ENCODE measurements at regions not wholly inside any gene's neighbourhood (a gene's known extent, or its start where the extent isn't known, plus 50 kb on each side); places are given as distances from the start of the nearest gene placed in this dataset.

DNA sequence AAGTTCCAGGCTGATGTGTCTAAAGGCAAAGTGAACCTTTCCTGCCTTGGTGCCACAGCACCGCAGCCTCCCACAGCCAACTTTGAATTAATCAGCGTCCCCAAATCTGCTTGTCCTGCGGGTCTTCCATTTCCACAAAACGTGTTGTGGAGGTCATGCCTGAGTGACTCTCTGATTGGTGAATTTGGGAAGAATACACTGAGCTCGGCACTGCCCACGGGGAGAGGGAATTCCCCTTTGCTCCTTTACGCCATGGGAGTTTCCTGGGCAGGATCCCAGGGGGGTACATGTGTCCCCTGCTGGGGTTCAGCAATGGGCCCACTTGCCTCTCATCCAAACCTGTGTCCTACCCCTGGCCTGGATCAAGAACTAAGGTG, 90.4 kb downstream of the LHX2 start:
- TF ChIP-seq, protein P1, sequence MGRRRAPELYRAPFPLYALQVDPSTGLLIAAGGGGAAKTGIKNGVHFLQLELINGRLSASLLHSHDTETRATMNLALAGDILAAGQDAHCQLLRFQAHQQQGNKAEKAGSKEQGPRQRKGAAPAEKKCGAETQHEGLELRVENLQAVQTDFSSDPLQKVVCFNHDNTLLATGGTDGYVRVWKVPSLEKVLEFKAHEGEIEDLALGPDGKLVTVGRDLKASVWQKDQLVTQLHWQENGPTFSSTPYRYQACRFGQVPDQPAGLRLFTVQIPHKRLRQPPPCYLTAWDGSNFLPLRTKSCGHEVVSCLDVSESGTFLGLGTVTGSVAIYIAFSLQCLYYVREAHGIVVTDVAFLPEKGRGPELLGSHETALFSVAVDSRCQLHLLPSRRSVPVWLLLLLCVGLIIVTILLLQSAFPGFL (CRISPR knock-in tag; IDR thresholded peaks at IDR 0.05; ENCODE audit: borderline replicate concordance) = no peak
- TF ChIP-seq JUN (CRISPR knock-in tag; IDR thresholded peaks at IDR 0.05) (no peak), JAZF1 (CRISPR knock-in tag; IDR thresholded peaks at IDR 0.05) (no peak), TCF7 (CRISPR knock-in tag; IDR thresholded peaks at IDR 0.05; ENCODE audit: low read depth) (no peak), FOXJ3 (CRISPR knock-in tag; IDR thresholded peaks at IDR 0.05; ENCODE audit: borderline replicate concordance) (no peak), ZNF121 (CRISPR knock-in tag; IDR thresholded peaks at IDR 0.05) (no peak), ATF1 (CRISPR knock-in tag; IDR thresholded peaks at IDR 0.05) (no peak)
- TF ChIP-seq, protein P2, sequence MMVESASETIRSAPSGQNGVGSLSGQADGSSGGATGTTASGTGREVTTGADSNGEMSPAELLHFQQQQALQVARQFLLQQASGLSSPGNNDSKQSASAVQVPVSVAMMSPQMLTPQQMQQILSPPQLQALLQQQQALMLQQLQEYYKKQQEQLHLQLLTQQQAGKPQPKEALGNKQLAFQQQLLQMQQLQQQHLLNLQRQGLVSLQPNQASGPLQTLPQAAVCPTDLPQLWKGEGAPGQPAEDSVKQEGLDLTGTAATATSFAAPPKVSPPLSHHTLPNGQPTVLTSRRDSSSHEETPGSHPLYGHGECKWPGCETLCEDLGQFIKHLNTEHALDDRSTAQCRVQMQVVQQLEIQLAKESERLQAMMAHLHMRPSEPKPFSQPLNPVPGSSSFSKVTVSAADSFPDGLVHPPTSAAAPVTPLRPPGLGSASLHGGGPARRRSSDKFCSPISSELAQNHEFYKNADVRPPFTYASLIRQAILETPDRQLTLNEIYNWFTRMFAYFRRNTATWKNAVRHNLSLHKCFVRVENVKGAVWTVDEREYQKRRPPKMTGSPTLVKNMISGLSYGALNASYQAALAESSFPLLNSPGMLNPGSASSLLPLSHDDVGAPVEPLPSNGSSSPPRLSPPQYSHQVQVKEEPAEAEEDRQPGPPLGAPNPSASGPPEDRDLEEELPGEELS (CRISPR knock-in tag; IDR thresholded peaks at IDR 0.05) = no peak
- TF ChIP-seq, protein P3, sequence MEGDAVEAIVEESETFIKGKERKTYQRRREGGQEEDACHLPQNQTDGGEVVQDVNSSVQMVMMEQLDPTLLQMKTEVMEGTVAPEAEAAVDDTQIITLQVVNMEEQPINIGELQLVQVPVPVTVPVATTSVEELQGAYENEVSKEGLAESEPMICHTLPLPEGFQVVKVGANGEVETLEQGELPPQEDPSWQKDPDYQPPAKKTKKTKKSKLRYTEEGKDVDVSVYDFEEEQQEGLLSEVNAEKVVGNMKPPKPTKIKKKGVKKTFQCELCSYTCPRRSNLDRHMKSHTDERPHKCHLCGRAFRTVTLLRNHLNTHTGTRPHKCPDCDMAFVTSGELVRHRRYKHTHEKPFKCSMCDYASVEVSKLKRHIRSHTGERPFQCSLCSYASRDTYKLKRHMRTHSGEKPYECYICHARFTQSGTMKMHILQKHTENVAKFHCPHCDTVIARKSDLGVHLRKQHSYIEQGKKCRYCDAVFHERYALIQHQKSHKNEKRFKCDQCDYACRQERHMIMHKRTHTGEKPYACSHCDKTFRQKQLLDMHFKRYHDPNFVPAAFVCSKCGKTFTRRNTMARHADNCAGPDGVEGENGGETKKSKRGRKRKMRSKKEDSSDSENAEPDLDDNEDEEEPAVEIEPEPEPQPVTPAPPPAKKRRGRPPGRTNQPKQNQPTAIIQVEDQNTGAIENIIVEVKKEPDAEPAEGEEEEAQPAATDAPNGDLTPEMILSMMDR (IDR thresholded peaks at IDR 0.05) = no peak
- TF ChIP-seq, protein P4, sequence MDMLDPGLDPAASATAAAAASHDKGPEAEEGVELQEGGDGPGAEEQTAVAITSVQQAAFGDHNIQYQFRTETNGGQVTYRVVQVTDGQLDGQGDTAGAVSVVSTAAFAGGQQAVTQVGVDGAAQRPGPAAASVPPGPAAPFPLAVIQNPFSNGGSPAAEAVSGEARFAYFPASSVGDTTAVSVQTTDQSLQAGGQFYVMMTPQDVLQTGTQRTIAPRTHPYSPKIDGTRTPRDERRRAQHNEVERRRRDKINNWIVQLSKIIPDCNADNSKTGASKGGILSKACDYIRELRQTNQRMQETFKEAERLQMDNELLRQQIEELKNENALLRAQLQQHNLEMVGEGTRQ (CRISPR knock-in tag; IDR thresholded peaks at IDR 0.05) = no peak
- TF ChIP-seq, protein P5, sequence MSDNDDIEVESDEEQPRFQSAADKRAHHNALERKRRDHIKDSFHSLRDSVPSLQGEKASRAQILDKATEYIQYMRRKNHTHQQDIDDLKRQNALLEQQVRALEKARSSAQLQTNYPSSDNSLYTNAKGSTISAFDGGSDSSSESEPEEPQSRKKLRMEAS (CRISPR knock-in tag; IDR thresholded peaks at IDR 0.05) = no peak
- TF ChIP-seq, protein P6, sequence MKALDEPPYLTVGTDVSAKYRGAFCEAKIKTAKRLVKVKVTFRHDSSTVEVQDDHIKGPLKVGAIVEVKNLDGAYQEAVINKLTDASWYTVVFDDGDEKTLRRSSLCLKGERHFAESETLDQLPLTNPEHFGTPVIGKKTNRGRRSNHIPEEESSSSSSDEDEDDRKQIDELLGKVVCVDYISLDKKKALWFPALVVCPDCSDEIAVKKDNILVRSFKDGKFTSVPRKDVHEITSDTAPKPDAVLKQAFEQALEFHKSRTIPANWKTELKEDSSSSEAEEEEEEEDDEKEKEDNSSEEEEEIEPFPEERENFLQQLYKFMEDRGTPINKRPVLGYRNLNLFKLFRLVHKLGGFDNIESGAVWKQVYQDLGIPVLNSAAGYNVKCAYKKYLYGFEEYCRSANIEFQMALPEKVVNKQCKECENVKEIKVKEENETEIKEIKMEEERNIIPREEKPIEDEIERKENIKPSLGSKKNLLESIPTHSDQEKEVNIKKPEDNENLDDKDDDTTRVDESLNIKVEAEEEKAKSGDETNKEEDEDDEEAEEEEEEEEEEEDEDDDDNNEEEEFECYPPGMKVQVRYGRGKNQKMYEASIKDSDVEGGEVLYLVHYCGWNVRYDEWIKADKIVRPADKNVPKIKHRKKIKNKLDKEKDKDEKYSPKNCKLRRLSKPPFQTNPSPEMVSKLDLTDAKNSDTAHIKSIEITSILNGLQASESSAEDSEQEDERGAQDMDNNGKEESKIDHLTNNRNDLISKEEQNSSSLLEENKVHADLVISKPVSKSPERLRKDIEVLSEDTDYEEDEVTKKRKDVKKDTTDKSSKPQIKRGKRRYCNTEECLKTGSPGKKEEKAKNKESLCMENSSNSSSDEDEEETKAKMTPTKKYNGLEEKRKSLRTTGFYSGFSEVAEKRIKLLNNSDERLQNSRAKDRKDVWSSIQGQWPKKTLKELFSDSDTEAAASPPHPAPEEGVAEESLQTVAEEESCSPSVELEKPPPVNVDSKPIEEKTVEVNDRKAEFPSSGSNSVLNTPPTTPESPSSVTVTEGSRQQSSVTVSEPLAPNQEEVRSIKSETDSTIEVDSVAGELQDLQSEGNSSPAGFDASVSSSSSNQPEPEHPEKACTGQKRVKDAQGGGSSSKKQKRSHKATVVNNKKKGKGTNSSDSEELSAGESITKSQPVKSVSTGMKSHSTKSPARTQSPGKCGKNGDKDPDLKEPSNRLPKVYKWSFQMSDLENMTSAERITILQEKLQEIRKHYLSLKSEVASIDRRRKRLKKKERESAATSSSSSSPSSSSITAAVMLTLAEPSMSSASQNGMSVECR (CRISPR knock-in tag; IDR thresholded peaks at IDR 0.05; ENCODE audit: borderline replicate concordance) = no peak
- TF ChIP-seq, protein P7, sequence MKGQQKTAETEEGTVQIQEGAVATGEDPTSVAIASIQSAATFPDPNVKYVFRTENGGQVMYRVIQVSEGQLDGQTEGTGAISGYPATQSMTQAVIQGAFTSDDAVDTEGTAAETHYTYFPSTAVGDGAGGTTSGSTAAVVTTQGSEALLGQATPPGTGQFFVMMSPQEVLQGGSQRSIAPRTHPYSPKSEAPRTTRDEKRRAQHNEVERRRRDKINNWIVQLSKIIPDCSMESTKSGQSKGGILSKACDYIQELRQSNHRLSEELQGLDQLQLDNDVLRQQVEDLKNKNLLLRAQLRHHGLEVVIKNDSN (CRISPR knock-in tag; IDR thresholded peaks at IDR 0.05) = no peak
